Fibroblast of the aortic adventitia (primary cell): ENCODE measurements at regions not wholly inside any gene's neighbourhood (a gene's known extent, or its start where the extent isn't known, plus 50 kb on each side); places are given as distances from the start of the nearest gene placed in this dataset. TPM values are rescaled to one million over a fixed set of nuclear protein-coding genes. Genes with fewer than 3 reads are reported as not detected.
"Not testable (repeated sequence)": the region's sequence is repeated elsewhere in the genome, so short reads cannot be mapped to it uniquely, and the experiment has no call there.

Source experiments
- DNase-seq: peaks from one replicate; pipeline ENCODE4 v3.0.0-alpha.2; 2010; ENCODE audit warnings: low read depth
- H3K4me3 ChIP-seq: 2 replicates; pipeline ENCODE4 v1.5.1; 2011; ENCODE audit warnings: low read depth, mild to moderate bottlenecking, control low read depth, low read length, moderate library complexity
- CTCF ChIP-seq: IDR thresholded peaks from 2 replicates; pipeline ENCODE4 v1.5.1; 2011; ENCODE audit warnings: mild to moderate bottlenecking, low read length, control low read depth, inconsistent platforms; ENCODE audit not compliant: insufficient read depth
- small RNA-seq: library from RNA; depleted of rRNA; stranded (forward); fragments of <200 nt; gene quantifications from one replicate; pipeline ENCODE3, GENCODE V24; 2012

DNA sequence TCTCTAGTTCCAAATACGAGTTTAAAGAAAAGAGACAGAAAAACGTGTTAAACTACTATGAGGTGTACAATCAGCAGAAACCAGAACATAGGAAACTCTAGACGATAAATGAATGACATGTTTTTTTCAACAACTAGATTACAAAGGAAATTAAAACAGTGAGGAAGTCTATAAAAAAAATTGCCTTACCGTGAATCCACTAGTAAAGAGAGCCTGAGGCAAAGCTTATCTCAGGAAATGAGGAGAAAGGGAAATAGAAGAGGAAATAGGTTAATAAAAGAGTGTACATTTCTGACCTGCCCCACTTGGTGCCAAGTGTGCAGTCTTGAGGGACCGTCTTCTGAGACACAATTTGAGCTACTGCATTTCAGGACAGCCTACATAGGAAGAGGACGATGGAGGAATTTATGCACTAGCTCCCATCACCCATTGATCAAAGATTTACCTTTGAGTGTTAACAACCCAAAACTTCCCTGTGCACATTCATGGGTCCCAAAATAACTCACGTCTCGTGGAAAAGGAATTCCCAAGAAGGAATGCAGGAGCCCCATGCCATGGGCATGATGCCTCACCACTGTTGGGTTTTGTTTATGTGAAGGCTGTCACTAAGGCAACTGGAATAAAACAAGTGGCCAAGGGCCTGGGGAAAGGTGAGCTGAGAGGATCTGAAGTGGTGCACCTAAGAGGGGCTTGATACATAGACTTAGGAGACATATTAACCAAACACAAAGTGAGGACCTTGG, 53.6 kb upstream of the SLC1A3 start:
- TF ChIP-seq CTCF, result no peak
- no peak overlapping the region for H3K4me3 ChIP-seq
- no peak for DNase-seq

DNA sequence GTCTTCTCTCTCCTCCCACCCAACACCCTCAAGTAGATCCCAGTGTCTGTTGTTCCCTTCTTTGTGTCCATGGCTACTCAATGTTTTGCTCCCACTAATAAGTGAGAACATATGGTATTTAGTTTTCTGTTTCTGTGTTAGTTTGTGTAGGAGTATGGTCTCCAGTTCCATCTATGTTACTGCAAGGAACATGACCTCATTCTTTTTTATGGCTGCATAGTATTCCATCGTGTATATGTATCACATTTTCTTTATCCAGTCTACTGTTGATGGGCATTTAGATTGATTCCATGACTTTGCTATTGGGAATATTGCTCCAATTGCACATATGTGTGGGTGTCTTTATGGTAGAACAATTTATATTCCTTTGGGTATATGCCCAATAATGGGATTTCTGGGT, 51.4 kb upstream of the SLC1A3 start:
- H3K4me3 ChIP-seq, DNase-seq: not testable (repeated sequence)

Small RNA genes in the stretch of these regions (small RNA-seq; reads per million reads assigned to genes)
- gene RNA5SP181, result not detected
